A549 (cell line): ENCODE measurements at regions not wholly inside any gene's neighbourhood (a gene's known extent, or its start where the extent isn't known, plus 50 kb on each side); places are given as distances from the start of the nearest gene placed in this dataset.

Experiments
- ATAC-seq, 2 experiments: fragments of 200-7000 bp in 1 of 2; fragments of >200 bp in 1 of 2; cut with Nextera tagmentation in 1 of 2; cut with Tn5 transposase in 1 of 2; 3 replicates each; pipeline versions ENCODE4 v1.8.0 to v1.9.1; 2018 to 2020; ENCODE audit warnings: mild to moderate bottlenecking in 1 of 2, moderate library complexity in 1 of 2
- CTCF ChIA-PET: fragments of 300-600 bp; sonication (Branson Sonifier 250); formaldehyde crosslinking; extraction: SDS; loops from one replicate; lab custom pipeline; 2021; ENCODE audit warnings: antibody characterized with exemption, inconsistent platforms; lab: Yijun Ruan, JAX
- POLR2A ChIA-PET: fragments of 350-600 bp; formaldehyde crosslinking; extraction: SDS; loops from one replicate; lab custom pipeline; 2021; ENCODE audit warnings: antibody characterized with exemption, inconsistent platforms; lab: Yijun Ruan, JAX
- DNase-seq, 2 experiments: peaks; one replicate each; pipeline versions ENCODE4 v3.0.0 to v3.0.0-alpha.2; 2011 to 2016; ENCODE audit warnings: low read depth in 1 of 2, low spot score in 1 of 2
- FAIRE-seq: peaks from 2 replicates; lab custom pipeline; 2011; peaks lifted over from hg19 to GRCh38; lab: Jason Lieb, UNC
- H3K27ac ChIP-seq, 2 experiments: fragments of >200 bp; sonication (Bioruptor Twin); formaldehyde crosslinking; 3 replicates each; pipeline ENCODE4 v1.5.1; 2016 to 2017
- H3K4me1 ChIP-seq: fragments of >200 bp; sonication (Bioruptor Twin); formaldehyde crosslinking; 3 replicates; pipeline ENCODE4 v1.6.1; 2016
- H3K4me2 ChIP-seq: fragments of >200 bp; sonication (Bioruptor Twin); formaldehyde crosslinking; 3 replicates; pipeline ENCODE4 v1.6.1; 2016
- H3K4me3 ChIP-seq: fragments of >200 bp; sonication (Bioruptor Twin); formaldehyde crosslinking; 3 replicates; pipeline ENCODE4 v1.5.1; 2016
- H3K9me3 ChIP-seq: fragments of >200 bp; sonication (Bioruptor Twin); formaldehyde crosslinking; 3 replicates; pipeline ENCODE4 v1.6.1; 2016
- CEBPB ChIP-seq, 2 experiments: fragments of >200 bp in 1 of 2; sonication (Bioruptor Twin) in 1 of 2; formaldehyde crosslinking in 1 of 2; IDR thresholded peaks; 2 replicates each; pipeline ENCODE4 v1.6.1; 2012 to 2016
- HOXB13 ChIP-seq: fragments of 250-450 bp; sonication (Bioruptor Pico); IDR thresholded peaks from 2 replicates; pipeline ENCODE4 v1.5.0; 2020; ENCODE audit warnings: low read depth, mild to moderate bottlenecking, moderate library complexity
- MAFK ChIP-seq: fragments of 450-650 bp; IDR thresholded peaks from 2 replicates; pipeline ENCODE4 v1.6.1; 2014; ENCODE audit not compliant: partially characterized antibody
- MAZ ChIP-seq: fragments of 150-350 bp; IDR thresholded peaks from 2 replicates; pipeline ENCODE4 v1.6.1; 2014; ENCODE audit warnings: antibody characterized with exemption, low read depth, low read length, borderline replicate concordance
- MYC ChIP-seq: IDR thresholded peaks from 2 replicates; pipeline ENCODE4 v1.6.1; 2012; ENCODE audit warnings: mild to moderate bottlenecking, inconsistent platforms, low read length, improper control_type of control experiment, borderline replicate concordance
- NFE2L2 ChIP-seq: fragments of 150-350 bp; conservative IDR thresholded peaks from 2 replicates; pipeline ENCODE4 v1.6.1; 2014; ENCODE audit warnings: low read length
- NPAS2 ChIP-seq: fragments of 250-450 bp; sonication (Bioruptor Pico); IDR thresholded peaks from 2 replicates; pipeline ENCODE4 v1.8.0; 2022; ENCODE audit warnings: mild to moderate bottlenecking, moderate library complexity, borderline replicate concordance
- NR3C1 ChIP-seq: fragments of >200 bp; sonication (Bioruptor Twin); formaldehyde crosslinking; IDR thresholded peaks from 3 replicates; pipeline ENCODE4 v1.6.1; 2017
- PHF8 ChIP-seq: fragments of 200-600 bp; sonication (generic); IDR thresholded peaks from 2 replicates; pipeline ENCODE4 v1.6.1; 2016; ENCODE audit warnings: low read depth, mild to moderate bottlenecking, antibody characterized with exemption, moderate library complexity, borderline replicate concordance
- RCOR1 ChIP-seq: fragments of 150-350 bp; IDR thresholded peaks from 2 replicates; pipeline ENCODE4 v1.6.1; 2014; ENCODE audit warnings: antibody characterized with exemption, low read length, low read depth
- RFX5 ChIP-seq: fragments of 450-650 bp; IDR thresholded peaks from 2 replicates; pipeline ENCODE4 v1.7.1; 2014; ENCODE audit warnings: antibody characterized with exemption, mild to moderate bottlenecking, moderate library complexity
- SMC3 ChIP-seq: fragments of >200 bp; sonication (Bioruptor Twin); formaldehyde crosslinking; IDR thresholded peaks from 3 replicates; pipeline ENCODE4 v1.6.1; 2018; ENCODE audit warnings: inconsistent platforms
- ZC3H11A ChIP-seq: fragments of 450-650 bp; IDR thresholded peaks from 2 replicates; pipeline ENCODE4 v1.6.1; 2014; ENCODE audit warnings: antibody characterized with exemption, mild to moderate bottlenecking
- ZSCAN20 ChIP-seq: fragments of 250-450 bp; sonication (Bioruptor Pico); IDR thresholded peaks from 2 replicates; pipeline ENCODE4 v1.8.0; 2022; ENCODE audit warnings: mild to moderate bottlenecking, moderate library complexity
- WGBS: methylation state at CpG from one replicate; pipeline ENCODE4 v1.1.6; 2017; ENCODE audit errors: missing lambda C conversion rate; 5-methylcytosine and 5-hydroxymethylcytosine counted together
- TF ChIP-seq, protein P1 (sequence below): fragments of 250-450 bp; sonication (Bioruptor Pico); IDR thresholded peaks from 2 replicates; pipeline ENCODE4 v1.5.0; 2020; ENCODE audit warnings: low read depth, mild to moderate bottlenecking, moderate library complexity
- TF ChIP-seq, protein P2 (sequence below): IDR thresholded peaks from 2 replicates; pipeline ENCODE4 v1.6.1; 2012
- TF ChIP-seq, protein P3 (sequence below): IDR thresholded peaks from 2 replicates; pipeline ENCODE4 v1.6.1; 2012; ENCODE audit warnings: low read depth, borderline replicate concordance
- TF ChIP-seq, protein P4 (sequence below): fragments of 150-350 bp; IDR thresholded peaks from 2 replicates; pipeline ENCODE4 v1.6.1; 2014; ENCODE audit warnings: low read depth, mild to moderate bottlenecking, low read length

DNA sequence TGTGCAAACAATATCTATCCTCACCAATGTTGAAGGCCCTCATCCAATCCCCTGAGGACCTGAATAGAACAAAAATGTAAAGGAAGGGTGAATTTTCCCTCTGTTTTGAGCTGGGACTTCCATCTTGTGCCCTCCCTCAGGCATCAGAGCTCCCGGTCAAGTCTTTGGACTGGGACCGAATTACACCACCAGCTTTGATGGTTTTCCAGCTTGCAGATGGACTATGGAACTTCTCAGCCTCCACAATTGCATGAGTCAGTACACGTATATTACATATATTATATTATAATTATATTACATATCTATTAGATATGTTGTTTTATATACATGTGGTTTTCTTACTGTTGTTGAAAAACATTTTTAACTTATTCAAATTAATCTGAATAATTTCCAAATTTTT, 496.4 kb downstream of the CMPK2 start:
- POLR2A ChIA-PET = no interaction called here
- Histone ChIP-seq H3K4me3 (no peak overlapping the region), H3K9me3 (0 out of 3 replicates have a peak, but pooled peaks cover 3% of the 10 kb centered on the region), H3K4me1 (no peaks in the 10 kb centered on the region), H3K27ac (no peak overlapping the region), H3K4me2 (no peak overlapping the region)
- FAIRE-seq (no peak), DNase-seq (no peak), ATAC-seq (no peak)
- CTCF ChIA-PET = no interaction called here
- 3% methylated on average over 3 of the region's 3 CpGs for WGBS
- TF ChIP-seq RFX5 = no peak
- TF ChIP-seq RCOR1 = no peak
- no peak for TF ChIP-seq PHF8
- TF ChIP-seq CEBPB (IDR thresholded peaks at IDR 0.05) = no peak
- TF ChIP-seq, protein P1, sequence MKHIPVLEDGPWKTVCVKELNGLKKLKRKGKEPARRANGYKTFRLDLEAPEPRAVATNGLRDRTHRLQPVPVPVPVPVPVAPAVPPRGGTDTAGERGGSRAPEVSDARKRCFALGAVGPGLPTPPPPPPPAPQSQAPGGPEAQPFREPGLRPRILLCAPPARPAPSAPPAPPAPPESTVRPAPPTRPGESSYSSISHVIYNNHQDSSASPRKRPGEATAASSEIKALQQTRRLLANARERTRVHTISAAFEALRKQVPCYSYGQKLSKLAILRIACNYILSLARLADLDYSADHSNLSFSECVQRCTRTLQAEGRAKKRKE (CRISPR knock-in tag) = no peak

DNA sequence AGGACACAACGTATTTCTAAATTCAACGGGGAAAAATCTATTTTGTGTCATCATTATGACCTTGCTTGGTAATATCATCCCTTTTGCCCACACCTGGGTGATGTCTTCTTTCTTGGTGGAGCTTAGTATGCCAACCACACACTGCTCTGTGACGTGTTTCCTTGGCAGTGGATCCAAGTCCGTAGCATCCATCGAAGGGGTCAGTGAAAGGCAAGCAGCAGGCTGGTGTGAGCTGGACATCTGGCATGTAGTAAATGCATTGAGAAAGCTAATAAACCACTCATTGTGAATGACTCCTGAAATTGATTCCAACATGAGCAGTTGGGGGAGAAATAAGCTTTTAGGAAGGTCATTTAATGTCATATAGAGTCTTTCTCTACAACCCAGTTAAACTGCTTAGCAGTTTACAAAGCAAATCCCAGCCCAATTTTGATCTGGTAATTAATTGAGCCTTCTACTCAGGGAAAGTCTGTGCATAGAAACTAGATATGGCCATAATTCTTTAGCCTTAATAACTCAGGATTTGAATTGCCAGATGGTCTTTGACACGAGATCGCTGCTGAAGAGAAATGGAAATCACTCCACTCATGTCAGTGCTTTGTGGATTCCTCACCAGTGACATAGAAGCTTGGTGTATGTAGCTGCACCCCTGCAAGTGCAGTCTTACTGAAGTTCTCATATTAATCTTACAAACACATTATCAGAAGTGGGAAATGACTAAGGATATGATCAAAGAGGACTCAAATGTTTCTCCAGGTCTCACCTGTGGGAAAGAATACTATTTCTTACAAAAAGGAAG, 494.8 kb downstream of the CMPK2 start:
- TF ChIP-seq SMC3 (no peak), ZC3H11A (no peak), ZSCAN20 (CRISPR knock-in tag) (no peak)
- TF ChIP-seq, protein P2, sequence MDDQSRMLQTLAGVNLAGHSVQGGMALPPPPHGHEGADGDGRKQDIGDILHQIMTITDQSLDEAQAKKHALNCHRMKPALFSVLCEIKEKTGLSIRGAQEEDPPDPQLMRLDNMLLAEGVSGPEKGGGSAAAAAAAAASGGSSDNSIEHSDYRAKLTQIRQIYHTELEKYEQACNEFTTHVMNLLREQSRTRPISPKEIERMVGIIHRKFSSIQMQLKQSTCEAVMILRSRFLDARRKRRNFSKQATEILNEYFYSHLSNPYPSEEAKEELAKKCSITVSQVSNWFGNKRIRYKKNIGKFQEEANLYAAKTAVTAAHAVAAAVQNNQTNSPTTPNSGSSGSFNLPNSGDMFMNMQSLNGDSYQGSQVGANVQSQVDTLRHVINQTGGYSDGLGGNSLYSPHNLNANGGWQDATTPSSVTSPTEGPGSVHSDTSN = no peak
- Histone ChIP-seq H3K4me1 (no peaks in the 10 kb centered on the region), H3K4me2 (no peak overlapping the region), H3K4me3 (no peak overlapping the region), H3K27ac (no peak overlapping the region), H3K9me3 (0 out of 3 replicates have a peak, but pooled peaks cover 3% of the 10 kb centered on the region)
- DNase-seq = no peak
- ChIA-PET CTCF (no interaction called here), POLR2A (no interaction called here)
- FAIRE-seq = no peak
- 1% methylated on average over 7 of the region's 7 CpGs for WGBS
- no peak for ATAC-seq

DNA sequence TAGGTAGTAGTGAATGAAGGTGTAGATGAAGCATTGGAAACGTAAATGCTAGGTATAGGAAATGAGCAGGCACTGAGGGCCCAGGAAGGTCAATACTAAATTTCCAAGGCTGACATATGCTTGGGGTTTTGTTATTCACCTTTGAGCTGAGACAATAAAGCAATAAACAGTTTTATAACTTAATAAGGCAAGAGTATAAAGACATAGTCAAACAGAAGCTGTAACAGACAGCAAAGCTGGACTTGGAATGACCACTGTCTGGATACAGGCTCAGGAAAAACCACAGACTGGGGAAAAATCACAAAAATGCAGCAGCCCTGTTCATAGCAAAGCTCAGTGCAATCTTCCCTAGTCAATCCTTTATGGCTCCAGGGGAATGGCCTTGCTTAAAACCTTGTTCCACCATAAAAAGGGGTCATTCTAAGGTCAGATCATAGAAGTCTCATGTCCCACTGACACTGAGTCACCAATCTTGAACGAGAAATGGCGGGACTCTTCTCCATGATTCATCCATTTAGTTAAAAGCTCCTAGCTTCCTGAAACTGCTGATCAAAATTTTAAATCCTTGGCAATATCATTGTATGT, 493.3 kb downstream of the CMPK2 start:
- WGBS = 0% methylated on average over 3 of the region's 3 CpGs
- Histone ChIP-seq H3K4me1 (no peaks in the 10 kb centered on the region), H3K9me3 (peaks cover 3% of the 10 kb centered on the region; the same call in 1 of the 3 replicates), H3K4me2 (no peak overlapping the region), H3K4me3 (no peak overlapping the region), H3K27ac (no peak overlapping the region)
- ATAC-seq (0 out of 6 replicates have a peak, but pooled peaks of 1 of the 2 experiments have one; percentile 59), FAIRE-seq (no peak), DNase-seq (peak in 1 of 2 experiments; percentile 22)
- ChIA-PET CTCF (no interaction called here), POLR2A (interaction anchor here (0.6 kb wide), 1 partner anchor 1709 kb away, joined by 3 read pairs; no protein-coding TSS in a partner anchor)
- TF ChIP-seq, protein P2 = no peak

DNA sequence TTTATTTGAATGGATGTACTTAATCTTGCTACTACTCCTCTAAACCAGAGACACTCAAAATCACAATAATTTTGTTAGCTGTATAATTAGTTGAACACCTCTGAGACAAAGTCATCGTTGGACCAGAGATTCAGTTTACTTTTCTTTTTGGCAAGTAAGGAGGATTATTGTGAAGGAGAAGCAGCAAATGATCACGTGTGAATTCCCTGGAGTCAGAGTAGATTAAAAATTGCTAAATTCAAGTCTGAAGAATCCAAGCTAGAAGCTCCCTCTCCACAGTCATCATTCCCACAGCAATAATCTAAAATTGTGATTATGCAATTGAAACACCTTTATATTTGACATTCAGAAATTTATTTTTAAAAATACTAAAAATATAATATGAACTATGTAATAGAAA, 484.4 kb downstream of the CMPK2 start:
- H3K4me1 ChIP-seq = no peaks in the 10 kb centered on the region
- FAIRE-seq = no peak
- peaks cover 1% of the 10 kb centered on the region; the same call in 1 of the 3 replicates for H3K9me3 ChIP-seq
- ATAC-seq = no peak
- H3K4me3 ChIP-seq = no peak overlapping the region
- no peak overlapping the region for H3K4me2 ChIP-seq
- H3K27ac ChIP-seq = no peak overlapping the region
- 5% methylated on average over 2 of the region's 2 CpGs for WGBS
- ChIA-PET POLR2A (no interaction called here), CTCF (no interaction called here)
- no peak for DNase-seq
- TF ChIP-seq MYC = no peak
- TF ChIP-seq HOXB13 (CRISPR knock-in tag) = no peak
- TF ChIP-seq, protein P3, sequence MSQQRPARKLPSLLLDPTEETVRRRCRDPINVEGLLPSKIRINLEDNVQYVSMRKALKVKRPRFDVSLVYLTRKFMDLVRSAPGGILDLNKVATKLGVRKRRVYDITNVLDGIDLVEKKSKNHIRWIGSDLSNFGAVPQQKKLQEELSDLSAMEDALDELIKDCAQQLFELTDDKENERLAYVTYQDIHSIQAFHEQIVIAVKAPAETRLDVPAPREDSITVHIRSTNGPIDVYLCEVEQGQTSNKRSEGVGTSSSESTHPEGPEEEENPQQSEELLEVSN = no peak
- TF ChIP-seq NPAS2 (CRISPR knock-in tag) = no peak
- no peak for TF ChIP-seq NR3C1
- TF ChIP-seq NFE2L2 = no peak
- TF ChIP-seq MAZ = no peak
- no peak for TF ChIP-seq MAFK
- TF ChIP-seq, protein P4, sequence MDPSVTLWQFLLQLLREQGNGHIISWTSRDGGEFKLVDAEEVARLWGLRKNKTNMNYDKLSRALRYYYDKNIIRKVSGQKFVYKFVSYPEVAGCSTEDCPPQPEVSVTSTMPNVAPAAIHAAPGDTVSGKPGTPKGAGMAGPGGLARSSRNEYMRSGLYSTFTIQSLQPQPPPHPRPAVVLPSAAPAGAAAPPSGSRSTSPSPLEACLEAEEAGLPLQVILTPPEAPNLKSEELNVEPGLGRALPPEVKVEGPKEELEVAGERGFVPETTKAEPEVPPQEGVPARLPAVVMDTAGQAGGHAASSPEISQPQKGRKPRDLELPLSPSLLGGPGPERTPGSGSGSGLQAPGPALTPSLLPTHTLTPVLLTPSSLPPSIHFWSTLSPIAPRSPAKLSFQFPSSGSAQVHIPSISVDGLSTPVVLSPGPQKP = no peak
